Stimulated activated naive CD8-positive, alpha-beta T cell treated with anti-CD3 and anti-CD28 coated beads, Interleukin-15, Interleukin-2, amounts not matched to agents 100 ng/mL and 50 ng/mL, for 24 hours (primary cell): ENCODE measurements at regions not wholly inside any gene's neighbourhood (a gene's known extent, or its start where the extent isn't known, plus 50 kb on each side); places are given as distances from the start of the nearest gene placed in this dataset.

ENCODE experiments used
- H3K27ac Mint-ChIP-seq: one replicate; pipeline ENCODE4 v1.8.0; 2021; ENCODE audit warnings: mild to moderate bottlenecking, mixed read lengths
- H3K27me3 Mint-ChIP-seq: one replicate; pipeline ENCODE4 v1.8.0; 2021; ENCODE audit warnings: mixed read lengths
- H3K36me3 Mint-ChIP-seq: one replicate; pipeline ENCODE4 v1.8.0; 2021; ENCODE audit warnings: low read depth, mixed read lengths
- H3K4me1 Mint-ChIP-seq: one replicate; pipeline ENCODE4 v1.8.0; 2021; ENCODE audit warnings: low read depth, mixed read lengths
- H3K4me3 Mint-ChIP-seq: one replicate; pipeline ENCODE4 v1.8.0; 2021; ENCODE audit warnings: mild to moderate bottlenecking, mixed read lengths
- H3K9me3 Mint-ChIP-seq: one replicate; pipeline ENCODE4 v1.8.0; 2021; ENCODE audit warnings: mixed read lengths

DNA sequence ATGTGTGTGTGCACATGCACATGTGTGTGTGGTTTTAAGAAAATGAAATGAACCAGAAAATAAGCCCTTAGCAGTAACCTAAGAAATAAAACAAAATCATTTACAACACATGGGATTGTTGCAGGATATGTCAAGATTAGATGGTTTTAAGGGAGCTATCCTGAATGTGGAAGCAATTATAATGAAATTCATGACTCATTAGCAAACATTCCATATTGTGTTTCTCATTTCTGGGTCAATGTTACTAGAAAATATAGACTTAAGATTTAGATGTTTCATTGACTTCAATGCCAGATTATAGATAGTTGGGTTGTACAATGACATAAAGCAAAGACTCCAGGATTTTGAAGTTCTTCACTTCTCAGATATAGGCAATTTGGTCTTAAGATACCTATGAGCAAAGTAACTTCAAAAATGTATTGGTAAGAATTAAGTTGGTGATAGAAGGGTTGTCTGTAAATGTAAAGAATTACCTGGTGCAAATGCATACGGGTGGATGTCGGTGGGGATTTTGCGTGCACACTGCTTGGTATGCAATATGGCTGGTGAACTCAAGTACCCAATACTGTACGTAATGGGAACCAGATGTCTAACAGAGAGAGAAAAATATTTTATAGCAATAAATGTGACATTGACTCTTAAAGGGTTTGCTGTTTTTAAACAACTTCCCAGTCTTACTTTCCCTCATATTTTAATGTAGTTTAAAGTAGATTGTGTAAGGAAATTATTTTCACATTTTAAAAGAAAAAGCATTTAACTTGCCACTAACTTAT, 53.9 kb upstream of the NR2F2 start:
- Mint-ChIP-seq H3K4me1 (no peaks in the 10 kb centered on the region), H3K27me3 (peaks cover 3% of the 10 kb centered on the region), H3K27ac (no peak overlapping the region), H3K36me3 (no peaks in the 10 kb centered on the region), H3K4me3 (no peak overlapping the region), H3K9me3 (peaks cover 3% of the 10 kb centered on the region)
